Osteocyte (in vitro differentiated cells): ENCODE measurements at regions not wholly inside any gene's neighbourhood (a gene's known extent, or its start where the extent isn't known, plus 50 kb on each side); places are given as distances from the start of the nearest gene placed in this dataset.
A peak's percentile ranks its signal among the peaks of the same experiment; 100 is the strongest.

Source experiments
- DNase-seq: peaks from one replicate; pipeline ENCODE4 v3.0.0; 2021; ENCODE audit warnings: mixed read lengths; ENCODE audit not compliant: unreplicated experiment; ENCODE audit errors: extremely low spot score
- H3K27ac Mint-ChIP-seq: one replicate; pipeline ENCODE4 v1.8.0; 2021; ENCODE audit warnings: mild to moderate bottlenecking, mixed read lengths; ENCODE audit not compliant: unreplicated experiment
- H3K27me3 Mint-ChIP-seq: one replicate; pipeline ENCODE4 v1.8.0; 2021; ENCODE audit warnings: mixed read lengths; ENCODE audit not compliant: unreplicated experiment
- H3K36me3 Mint-ChIP-seq: one replicate; pipeline ENCODE4 v1.8.0; 2021; ENCODE audit warnings: mixed read lengths; ENCODE audit not compliant: unreplicated experiment
- H3K4me1 Mint-ChIP-seq: one replicate; pipeline ENCODE4 v1.8.0; 2021; ENCODE audit warnings: mixed read lengths; ENCODE audit not compliant: unreplicated experiment
- H3K4me3 Mint-ChIP-seq: one replicate; pipeline ENCODE4 v1.8.0; 2021; ENCODE audit warnings: mild to moderate bottlenecking, moderate library complexity, mixed read lengths; ENCODE audit not compliant: unreplicated experiment
- H3K9me3 Mint-ChIP-seq: one replicate; pipeline ENCODE4 v1.8.0; 2021; ENCODE audit warnings: mixed read lengths; ENCODE audit not compliant: unreplicated experiment
- CTCF ChIP-seq: fragments of 200-600 bp; sonication (generic); IDR thresholded peaks from 2 replicates; pipeline ENCODE4 v1.5.0; 2021; ENCODE audit warnings: antibody characterized with exemption, mild to moderate bottlenecking, moderate library complexity

- TF ChIP-seq CTCF: no peak
- no peak for DNase-seq
- H3K4me3 Mint-ChIP-seq: no peak overlapping the region
- peak overlapping the region; percentile 14 for H3K27ac Mint-ChIP-seq
- H3K9me3 Mint-ChIP-seq: no peaks in the 10 kb centered on the region
- no peaks in the 10 kb centered on the region for H3K36me3 Mint-ChIP-seq
- peaks cover 3% of the 10 kb centered on the region for H3K27me3 Mint-ChIP-seq
- H3K4me1 Mint-ChIP-seq: peaks cover 20% of the 10 kb centered on the region
These were observed 103.4 kb upstream of the DMRTA1 start for GRCh38 chr9:22343218-22343611.

GRCh38 chr9:22354699-22355384 lies 91.8 kb upstream of the DMRTA1 start:
- Mint-ChIP-seq H3K36me3 (no peaks in the 10 kb centered on the region), H3K4me1 (no peaks in the 10 kb centered on the region), H3K27ac (no peak overlapping the region), H3K27me3 (peaks cover 4% of the 10 kb centered on the region), H3K9me3 (peaks cover 5% of the 10 kb centered on the region), H3K4me3 (no peak overlapping the region)
- no peak for DNase-seq
- TF ChIP-seq CTCF: no peak

GRCh38 chr9:22356985-22357384 lies 89.6 kb upstream of the DMRTA1 start:
- no peak for DNase-seq
- Mint-ChIP-seq H3K27me3 (peaks cover 4% of the 10 kb centered on the region), H3K4me1 (no peaks in the 10 kb centered on the region), H3K27ac (no peak overlapping the region), H3K9me3 (peaks cover 8% of the 10 kb centered on the region), H3K4me3 (no peak overlapping the region), H3K36me3 (no peaks in the 10 kb centered on the region)
- no peak for TF ChIP-seq CTCF

DNA sequence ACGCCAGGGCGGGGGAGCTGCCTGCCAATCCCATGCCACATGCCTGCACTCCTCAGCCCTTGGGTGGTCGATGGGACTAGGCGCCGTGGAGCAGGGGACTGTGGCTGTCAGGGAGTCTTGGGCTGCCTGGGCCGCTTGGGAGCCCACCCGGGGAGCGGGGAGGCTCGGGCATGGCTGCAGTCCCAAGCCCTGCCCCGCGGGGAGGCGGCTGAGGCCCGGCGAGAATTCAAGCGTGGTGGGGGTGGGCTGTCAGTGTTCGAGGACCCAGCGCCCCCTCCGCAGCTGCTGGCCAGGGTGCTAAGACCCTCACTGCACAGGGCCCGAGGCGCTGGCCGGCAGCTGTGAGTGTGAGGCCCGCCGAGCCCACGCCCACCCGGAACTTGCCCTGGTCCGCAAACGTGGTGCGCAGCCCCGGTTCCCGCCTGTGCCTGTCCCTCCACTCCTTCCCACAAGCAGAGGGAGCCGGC lies 83.2 kb upstream of the DMRTA1 start:
- DNase-seq: no peak
- no peak overlapping the region for H3K4me3 Mint-ChIP-seq
- H3K36me3 Mint-ChIP-seq: no peaks in the 10 kb centered on the region
- no peaks in the 10 kb centered on the region for H3K4me1 Mint-ChIP-seq
- H3K27ac Mint-ChIP-seq: no peak overlapping the region
- no peaks in the 10 kb centered on the region for H3K27me3 Mint-ChIP-seq
- peaks cover 3% of the 10 kb centered on the region for H3K9me3 Mint-ChIP-seq
- TF ChIP-seq CTCF: no peak

DNA sequence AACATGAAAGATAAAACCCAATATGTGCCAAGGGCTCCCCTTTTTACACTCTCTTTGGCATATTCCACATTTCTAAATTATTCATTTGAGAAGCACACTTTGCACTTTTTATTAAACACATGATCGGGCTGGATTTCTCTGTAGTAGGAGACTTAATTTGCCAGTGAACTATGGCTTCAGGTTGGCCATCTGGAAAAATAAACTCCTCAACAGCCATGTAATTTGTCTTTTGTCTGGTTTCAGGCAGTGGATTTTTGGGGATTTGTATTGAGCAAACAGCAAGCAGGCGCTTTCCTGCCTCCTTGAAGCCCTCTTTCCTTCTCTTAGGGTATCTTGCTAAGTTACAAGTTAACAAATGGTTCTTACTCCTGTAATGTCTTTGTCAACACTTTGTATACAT lies 73.0 kb upstream of the DMRTA1 start:
- H3K9me3 Mint-ChIP-seq: peaks cover 7% of the 10 kb centered on the region
- no peak for TF ChIP-seq CTCF
- no peaks in the 10 kb centered on the region for H3K4me1 Mint-ChIP-seq
- no peak overlapping the region for H3K4me3 Mint-ChIP-seq
- H3K27me3 Mint-ChIP-seq: peaks cover 8% of the 10 kb centered on the region
- no peak overlapping the region for H3K27ac Mint-ChIP-seq
- no peak for DNase-seq
- H3K36me3 Mint-ChIP-seq: no peaks in the 10 kb centered on the region
